Umbilical cord (tissue), 1 donor: ENCODE measurements at regions not wholly inside any gene's neighbourhood (a gene's known extent, or its start where the extent isn't known, plus 50 kb on each side); places are given as distances from the start of the nearest gene placed in this dataset.

ENCODE experiments used
- DNase-seq: peaks from one replicate; pipeline ENCODE4 v3.0.0-alpha.2; 2015; ENCODE audit warnings: low spot score

DNA sequence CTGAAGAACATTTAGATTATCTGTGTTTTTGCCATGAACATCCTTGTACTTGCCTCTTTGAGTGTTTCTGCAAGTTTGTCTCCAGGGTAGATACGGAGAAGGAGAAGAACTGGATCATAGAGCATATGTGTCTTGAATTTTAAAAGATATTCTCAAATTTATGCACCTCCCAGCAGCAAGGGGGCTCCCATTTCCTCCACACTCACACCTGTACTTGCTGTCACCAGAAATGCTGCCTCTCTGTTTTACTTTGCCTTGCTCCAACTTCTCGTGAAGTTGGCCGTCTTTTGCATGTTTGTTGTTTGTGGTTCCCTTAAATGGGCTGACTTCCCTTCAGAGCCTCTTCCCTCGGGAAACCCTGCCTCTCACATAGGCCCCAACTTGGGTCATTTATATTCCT, 171.0 kb downstream of the TFAP2C start:
- DNase-seq: no peak

DNA sequence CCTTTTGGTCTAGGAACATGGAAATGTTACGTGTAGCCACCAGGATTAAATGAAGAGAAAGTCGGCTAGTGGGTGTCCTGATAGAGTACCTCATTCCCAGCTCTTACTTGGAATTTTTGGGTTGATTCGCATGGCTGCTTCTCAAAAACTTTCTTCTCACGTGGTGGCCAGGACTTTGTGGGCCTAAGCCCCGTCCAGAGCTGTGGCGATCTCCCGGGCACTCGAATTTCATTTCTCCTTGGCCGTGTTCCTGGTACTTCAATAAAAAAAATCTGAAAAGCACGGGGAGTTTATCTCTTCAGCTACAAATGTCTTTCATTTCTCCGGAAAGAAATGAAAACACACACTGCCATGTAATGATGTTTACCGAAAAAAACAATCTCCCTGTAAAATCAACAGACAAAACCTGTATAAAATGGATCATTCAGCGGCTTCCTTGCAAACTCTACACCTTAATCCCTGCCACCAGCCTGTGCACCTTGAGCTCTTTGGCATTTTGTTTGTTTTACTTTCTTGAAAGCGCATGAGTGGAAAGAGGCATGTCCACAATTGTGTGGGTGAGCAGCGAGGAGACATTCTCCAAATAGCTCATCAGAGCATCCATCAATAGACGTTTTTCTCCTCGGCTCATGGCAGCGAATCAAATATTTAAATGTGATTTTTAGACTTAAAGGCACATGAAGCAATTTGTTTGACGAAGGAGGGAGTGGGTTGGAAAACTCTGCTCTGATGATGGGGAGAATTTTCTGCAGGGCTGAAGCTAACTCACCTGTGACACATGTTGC, 173.1 kb downstream of the TFAP2C start:
- DNase-seq: no peak

DNA sequence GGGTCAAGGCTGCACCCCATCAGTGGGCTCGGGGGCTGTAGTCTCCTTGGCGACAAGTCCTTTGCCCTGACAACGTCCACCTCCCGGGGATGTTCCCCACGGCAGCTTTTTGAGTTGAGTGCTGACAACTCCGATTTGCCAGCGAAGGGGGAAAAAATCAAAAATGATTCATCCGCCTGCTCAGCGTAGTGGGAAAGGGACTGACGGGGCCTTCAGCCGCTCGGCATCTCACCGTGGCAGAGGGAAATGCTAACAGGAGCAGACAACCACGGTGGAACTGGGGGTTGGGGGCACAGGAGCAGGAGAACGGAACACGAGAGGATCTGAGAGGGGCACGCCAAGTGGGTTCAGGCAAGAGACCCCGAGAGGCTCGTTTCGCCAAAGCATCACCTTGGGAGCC, 173.7 kb downstream of the TFAP2C start:
- DNase-seq: no peak

DNA sequence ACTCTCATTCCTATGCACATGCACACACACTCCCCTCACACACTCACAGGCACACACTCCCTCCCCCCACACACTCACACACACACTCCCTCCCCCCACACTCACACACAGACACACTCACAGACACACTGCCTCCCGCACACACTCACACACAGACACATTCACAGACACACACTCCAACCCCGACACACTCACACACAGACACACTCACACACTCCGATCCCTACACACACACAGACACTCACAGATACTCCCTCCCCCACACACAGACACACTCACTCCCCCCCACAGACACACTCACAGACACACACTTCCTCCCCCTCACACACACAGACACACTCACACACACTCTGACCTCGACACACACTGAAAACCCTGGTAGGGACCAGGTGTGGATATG, 176.2 kb downstream of the TFAP2C start:
- DNase-seq: no peak

DNA sequence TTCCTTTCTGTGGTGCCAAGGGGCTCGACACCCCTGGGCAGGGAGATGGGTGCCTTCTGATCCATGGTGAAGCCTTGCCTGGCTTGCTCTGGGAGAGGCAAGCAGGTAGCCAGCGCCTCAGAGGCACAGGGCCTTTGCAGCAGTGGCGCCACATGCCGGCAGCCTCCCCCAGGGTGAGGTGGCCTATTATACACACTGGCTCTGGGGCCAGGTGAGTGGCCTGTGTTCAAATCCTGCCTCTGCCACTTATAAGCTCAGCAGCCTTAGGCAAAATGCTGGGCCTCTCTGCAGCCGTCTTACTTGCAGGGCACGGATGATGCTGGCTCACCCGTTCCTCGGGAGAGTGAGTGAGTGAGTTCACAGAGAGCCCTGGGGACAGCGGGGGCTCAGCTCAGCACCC, 176.9 kb downstream of the TFAP2C start:
- DNase-seq: no peak

DNA sequence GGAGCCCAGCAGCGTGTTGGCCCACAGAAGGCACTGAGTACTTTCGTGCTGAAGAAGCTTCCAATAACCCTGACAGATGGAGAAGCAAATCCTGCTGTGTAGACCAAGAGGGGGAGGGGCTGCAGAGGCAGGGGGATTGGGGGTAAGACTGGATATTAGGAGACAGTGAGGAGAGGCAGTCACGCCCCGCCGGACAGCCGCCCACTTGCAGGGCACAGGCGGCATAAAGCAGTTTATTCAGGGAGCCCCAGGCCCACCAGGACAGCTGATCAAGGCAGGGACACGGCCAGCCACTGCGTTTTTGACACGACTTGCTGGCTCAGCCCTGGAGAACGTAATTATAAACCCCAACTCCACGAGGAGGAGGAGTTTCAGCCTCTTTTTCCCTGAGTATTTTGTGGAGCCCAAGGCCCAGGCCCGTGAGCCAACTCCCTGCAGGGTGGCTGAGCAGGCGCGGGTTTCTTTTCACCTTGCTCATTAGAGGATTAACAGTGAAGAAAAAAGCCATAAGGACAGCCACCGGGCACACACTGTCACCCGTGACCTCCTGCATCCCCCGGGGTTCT, 177.9 kb downstream of the TFAP2C start:
- no peak for DNase-seq

DNA sequence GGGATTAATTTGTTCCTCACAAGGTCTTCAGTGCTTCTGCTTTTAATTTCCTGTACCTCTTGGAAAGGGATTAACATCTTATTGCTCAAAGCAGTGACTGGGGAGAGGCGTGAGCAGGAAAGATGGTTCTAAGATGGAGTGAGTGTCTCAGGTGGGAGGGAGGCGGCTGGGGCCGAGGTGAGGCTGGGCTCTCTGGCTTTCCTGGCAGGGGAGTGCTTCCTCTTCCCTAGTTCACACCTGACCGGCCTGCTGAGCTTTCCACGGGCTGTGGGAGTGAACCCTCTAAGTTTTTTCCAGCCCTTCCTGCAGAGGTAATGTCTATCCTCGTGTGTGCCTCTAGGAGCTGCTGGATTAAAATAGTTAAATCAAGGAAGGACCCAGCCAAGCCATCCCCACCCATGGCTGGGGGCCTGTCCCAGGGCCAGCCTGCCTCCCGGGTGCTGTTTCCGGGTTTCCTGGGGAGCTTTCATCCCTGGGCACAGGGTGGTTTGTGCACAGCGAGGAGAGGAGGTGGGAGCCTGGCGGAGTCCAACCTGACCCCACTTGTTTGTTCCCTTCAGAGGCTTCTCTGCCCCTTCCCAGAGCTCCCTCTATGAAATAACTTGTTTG, 179.1 kb downstream of the TFAP2C start:
- DNase-seq: no peak

DNA sequence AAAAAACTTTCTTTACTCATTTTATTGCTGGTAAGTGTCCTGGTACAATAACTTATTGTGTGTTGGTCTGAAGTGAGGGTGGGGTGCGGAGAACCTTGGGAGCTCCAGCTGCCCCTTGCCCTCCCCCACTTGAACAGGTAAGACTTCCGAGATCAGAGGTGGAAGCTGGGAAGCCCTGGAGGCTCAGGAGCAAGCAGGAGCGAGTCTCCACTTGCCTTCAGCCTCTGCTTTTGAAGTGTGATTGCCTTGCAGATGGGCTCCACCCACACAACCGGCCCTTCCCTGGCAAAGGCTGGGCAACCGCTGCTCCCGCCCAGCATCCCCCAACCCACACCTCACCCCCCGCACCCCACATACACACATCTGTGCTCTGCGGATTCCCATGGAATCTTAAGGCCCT, 179.6 kb downstream of the TFAP2C start:
- peak; percentile 43 for DNase-seq

DNA sequence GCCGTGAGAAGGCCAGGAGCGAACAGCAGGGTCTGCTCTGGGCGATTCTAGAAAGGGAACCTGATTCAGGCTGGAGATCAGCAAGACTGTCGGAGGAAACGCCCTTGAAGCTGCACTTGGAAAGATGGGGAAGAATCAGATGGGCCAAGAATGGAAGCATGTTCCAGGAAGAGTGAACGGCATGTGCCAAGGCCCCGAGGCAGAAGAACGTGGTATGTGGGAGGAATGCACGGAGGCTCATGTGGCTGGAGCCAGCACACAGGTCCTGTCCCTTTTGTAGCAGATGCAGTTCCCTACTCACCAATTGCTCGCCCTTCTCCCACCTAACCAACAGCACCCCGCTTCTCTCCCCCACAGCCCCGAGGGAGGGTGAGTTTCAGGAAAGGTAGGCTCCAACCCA, 180.6 kb downstream of the TFAP2C start:
- DNase-seq: no peak

DNA sequence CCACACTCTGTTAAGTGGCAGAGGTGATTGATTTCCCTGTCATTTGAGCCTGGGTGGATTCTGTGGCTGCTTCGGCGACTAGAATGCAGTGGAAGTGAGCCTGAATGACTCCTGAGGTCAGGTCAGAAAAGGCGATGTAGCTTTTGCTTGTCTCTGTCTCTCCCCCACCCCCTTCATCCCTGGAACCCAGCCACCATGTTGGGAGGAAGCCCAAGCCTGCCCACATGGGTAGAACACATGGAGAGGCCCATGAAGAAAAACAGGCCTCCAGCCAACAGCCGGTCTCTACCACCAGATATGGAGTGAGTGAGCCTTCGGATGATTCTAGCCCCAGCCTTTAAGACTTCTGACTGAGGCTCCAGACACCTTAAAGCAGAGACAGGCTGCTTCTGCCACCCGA, 181.0 kb downstream of the TFAP2C start:
- no peak for DNase-seq

DNA sequence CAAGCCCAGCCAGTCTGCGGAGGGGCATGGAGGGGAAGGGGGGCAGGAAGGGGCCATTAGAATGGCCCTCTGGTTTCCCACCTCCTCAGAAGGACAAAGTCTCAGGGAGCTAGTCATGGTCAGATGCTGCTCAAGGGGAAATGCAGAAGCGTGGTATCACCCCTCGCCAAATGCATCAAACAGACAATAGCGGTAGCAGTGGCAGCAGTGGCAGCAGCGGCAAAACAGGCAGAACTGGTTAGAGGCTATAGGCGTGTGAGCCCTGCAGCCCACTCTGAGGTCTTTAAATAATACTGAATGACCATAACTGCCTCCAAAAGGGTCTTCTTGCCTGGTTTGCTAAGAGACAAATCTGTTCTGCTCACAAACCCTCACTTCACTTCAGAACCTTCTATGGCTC, 186.7 kb downstream of the TFAP2C start:
- no peak for DNase-seq

DNA sequence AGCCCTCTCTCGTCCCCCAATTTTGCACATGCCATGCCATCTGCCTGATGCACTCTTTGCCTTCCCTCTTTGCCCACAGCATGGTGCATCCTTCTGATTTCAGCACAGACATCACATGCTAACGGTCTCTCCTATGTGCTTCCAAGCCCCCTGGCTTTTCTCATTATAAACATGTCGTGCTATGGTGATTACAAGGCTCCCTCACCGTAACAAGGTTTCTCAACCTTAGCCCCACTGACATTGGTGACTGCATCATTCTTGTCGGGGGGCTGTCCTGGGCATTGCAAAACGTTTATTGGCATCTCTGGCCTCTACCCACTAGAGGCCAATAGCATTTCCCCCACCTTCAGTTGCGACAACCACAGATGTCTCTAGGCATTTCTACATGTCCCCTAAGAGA, 187.2 kb downstream of the TFAP2C start:
- no peak for DNase-seq

DNA sequence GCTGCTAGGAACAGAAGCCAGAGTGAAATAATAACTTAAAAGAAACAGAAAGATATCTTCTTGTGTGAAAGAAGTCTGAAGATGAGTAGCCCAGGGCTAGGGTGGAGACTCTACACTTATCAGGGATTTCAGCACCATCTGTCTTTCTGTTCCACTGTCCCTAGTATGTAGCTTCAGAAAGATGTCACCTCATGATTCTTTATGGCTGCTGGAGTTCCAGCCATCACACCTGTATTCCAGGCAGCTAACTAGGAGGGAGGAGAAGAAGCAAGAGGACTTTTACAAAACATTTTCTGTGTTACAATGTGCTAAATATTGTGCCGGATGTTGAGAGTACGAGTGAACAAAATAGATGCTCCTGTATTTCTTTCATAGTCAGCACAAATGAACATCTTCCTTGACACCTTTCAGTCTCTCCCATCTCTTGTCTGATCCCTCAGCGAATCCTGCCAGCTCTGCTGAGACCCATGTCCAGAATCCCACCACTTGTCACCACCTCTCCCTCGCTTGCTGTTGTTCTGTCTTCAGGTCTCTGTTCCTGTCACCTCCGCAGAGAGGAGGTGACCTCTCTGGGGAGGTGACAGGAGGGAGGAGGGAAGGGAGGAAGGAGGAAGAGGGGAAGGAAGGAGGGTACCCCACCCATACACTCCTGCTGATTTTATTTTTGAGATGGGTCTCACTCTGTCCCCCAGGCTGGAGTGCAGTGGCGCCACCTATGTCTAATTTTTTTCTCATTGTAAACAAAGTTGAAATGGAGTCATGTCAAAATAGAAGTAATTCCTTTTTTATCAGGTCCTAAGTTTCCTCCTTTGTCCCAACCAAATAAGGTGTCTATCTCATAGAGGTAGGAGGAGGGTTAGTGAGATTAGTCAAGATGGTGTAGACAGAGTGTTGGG, 188.9 kb downstream of the TFAP2C start:
- no peak for DNase-seq

DNA sequence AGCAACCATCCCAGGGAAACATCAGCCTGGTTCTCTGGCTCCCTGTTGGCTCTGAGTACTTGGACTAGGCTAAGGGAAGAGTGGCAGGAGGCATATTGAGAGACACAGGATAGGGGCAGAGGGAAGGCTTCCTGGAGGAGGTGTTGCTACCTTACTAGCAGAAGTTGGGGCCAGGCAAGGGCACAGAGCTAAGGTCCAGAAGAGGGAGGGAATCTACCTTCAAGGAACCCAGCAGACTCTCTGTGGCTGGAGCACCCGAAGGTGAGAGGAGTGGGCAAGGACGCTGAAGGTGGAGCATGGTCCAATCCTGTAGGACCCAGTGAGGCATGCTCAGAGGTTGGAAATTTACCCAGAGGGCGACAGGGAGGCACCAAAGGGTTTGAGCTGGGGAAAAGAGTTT, 191.9 kb downstream of the TFAP2C start:
- no peak for DNase-seq

DNA sequence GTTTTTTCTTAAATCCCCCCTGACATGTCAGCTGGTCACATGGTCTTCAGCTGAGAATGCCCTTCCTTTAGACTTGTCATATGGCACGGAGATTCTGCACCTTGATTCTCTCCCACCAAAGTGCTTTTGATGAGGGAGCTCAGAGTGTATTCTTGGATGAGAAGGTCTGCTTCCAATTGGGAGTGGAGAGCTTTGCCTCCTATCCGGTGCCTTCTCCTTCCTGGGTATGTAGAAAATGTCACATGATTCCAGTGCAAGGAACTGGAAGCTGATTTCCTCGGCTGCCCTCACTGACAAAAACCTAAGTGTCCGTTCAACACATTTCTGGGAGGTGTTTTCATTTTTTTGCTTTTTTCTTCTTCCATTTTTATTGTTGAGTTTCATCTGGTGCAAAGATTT, 197.2 kb downstream of the TFAP2C start:
- DNase-seq: no peak

DNA sequence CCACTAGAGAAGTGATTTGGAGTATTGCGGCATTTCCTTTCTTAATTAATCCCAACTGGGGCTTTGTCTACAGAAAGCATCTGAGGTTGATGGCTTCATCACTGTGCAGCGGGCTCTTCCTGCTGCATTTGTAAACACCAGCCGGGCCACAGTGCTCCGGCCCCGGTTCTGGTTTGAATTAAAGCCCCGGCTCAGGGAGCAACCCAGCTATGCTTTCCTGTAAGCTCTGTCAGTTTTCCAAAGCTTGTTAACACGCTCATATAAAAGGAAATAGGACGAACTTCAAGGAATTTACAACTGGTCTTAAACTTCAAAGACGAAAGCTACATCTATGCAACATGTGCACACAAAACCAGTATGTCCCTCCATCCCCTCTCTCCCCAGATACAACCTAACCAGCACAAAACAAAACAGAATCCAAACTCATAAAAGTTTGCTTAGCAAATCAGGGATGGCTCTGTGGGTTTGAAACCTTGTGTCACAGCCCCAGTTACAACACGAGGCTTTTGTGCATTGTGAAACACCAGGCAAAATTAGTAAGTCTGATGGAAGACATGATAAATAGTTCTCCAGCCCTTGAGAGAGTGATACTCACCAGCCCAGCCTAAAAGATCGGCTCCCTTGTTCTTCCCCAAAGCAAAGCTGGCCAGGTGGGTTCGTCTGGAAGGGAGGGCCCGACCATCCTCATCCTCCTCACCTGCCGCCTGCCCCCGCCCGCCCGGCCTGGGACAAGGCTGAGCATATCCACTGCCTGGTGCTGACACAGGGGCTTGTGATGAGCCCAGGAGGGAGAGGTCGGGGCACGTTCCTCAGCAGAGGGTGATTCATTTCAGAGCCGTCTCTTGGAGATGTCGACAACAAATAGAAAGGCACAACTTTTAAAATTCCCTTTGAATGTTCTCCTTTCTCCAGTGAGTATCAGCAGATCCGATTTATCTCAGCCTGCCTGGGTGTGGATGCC, 197.9 kb downstream of the TFAP2C start:
- DNase-seq: peak; percentile 88

DNA sequence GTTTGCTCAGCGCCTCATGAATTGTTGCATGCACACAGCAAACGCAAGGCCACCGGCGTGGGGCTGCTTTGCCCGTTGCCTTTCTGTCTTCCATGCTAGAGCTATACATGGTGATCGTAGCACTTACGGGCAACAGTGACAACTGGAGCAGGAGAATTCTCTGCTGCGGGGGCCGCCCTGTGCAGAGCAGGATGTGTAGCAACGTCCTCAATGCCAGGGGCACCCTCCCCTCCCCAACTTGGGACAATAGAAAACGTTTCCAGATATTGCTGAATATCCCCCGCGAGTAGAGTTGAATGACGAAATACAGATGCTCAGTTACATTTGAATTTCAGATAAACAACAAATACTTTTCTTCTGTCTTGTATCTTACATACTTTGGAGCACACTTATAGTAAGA, 198.7 kb downstream of the TFAP2C start:
- DNase-seq: peak; percentile 14

DNA sequence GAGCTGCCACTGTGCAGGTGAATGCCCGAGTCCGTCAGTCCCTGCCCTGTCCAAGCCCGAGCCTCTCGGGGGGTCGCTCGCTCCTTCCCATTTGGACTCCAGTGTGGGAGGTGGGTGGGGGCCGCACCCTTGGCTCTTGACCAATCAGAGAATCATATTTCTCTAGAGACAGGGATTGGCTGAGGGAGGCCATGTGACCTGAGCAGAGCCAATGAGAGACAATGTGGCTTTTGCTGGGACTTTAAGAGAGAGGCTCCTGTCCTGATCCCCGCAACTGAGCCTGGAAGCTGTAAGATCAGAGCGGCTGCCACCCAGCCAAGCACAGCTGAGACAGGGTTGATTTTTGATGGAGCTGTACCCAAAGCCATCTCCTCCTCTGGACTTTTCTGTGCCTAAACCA, 199.3 kb downstream of the TFAP2C start:
- no peak for DNase-seq

DNA sequence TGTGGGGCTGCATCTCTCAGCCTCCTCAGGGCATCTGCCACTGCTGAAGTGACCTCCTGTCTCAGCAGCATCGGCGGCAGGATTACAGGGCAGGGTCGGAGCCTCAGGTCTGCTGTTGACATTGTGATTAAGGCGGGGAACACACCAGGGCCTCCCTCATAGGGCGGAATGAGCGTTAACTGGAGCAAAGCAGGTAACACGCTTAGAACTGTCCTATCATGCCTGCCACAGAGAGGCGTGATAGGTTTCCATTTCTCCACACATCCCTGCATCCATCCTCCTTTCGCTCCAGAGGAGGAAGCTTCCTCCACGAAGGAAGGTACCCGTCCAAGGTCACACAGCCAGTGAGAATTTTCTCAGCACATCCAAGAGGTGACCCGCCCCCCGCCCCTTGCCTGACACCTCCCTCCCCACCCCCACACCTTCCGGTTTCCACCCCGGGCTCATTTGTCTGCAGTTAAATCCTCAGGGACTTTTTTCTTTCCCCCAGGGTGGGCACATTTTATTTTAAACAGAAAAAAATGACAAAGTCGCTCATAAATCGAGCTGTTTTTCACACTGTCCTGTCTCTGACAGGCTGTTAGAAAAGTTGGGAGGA, 200.8 kb downstream of the TFAP2C start:
- DNase-seq: no peak

DNA sequence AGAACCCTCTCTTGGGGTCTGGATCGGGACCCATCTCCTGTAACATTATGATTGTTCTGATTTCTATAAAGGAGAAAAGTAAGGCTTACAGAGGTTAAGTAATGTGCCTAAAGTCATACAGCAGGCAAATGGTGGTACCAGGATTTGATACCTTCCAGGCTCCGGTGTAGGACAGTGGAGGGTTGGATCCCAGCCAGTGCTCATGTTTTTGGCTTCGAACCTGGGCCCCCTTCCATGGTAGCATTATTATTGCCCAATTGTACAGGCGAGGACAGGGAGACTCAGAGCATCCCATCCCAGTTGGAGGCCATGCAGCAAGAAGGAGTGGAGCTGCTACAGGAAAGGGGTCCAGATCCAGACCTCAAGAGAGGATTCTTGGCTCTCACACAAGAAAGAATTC, 202.7 kb downstream of the TFAP2C start:
- DNase-seq: no peak

DNA sequence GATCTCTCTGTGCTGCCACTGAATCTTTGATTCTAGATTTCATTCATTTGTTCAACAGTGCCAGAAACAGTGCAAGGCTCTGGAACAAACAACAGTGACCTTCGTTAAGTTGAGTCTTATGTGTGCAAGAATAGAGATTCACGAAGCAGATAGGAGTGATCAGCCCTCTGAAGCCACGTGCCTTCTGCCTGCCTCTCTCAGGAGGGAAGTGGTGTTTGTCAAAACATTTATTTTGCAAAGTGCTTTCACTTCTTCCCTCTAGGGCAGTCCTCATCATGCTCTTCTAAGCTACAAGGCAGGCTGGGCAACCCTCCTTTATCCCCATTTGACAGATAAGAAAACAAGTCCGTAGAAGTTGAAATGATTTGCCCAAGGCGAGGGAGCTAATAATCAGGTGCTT, 204.3 kb downstream of the TFAP2C start:
- no peak for DNase-seq
